ENCODE measurements at regions not wholly inside any gene's neighbourhood (a gene's known extent, or its start where the extent isn't known, plus 50 kb on each side); places are given as distances from the start of the nearest gene placed in this dataset.

DNA sequence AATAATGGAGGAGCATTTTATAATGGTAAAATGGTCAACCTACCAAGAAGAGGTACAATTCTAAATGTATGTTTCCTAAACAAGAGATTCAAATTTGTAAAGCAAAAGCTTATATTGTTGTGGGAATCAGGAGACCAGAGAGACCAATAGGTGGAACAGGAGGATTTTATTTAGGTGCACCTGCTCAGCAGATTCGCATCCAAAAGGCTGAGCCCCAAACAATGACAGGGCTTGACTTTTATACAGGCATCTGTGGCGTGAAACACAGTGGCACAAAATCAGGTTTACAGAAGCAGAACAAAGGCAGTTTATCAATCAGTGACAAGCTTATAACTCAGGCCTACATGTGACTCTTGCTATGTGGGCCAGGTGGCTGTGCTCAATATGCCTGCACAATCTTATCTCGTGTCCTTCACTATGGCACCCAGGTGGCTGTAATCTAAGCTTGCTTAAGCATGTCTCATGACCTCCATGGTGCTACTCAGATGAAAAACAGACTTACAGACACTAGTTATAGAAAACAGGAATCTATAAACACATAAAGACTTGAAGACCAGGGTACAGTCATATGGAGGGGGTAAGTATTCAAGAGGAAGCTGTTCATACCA lies 780.2 kb upstream of the CA10 start:
- intact Hi-C loops (cut with DNase I) = no loop called here
- no peaks in the 10 kb centered on the region for H3K36me3 ChIP-seq
- H3K27ac ChIP-seq = no peak overlapping the region
- H3K27me3 ChIP-seq = no peaks in the 10 kb centered on the region
- H3K4me1 ChIP-seq = no peaks in the 10 kb centered on the region
- H3K4me3 ChIP-seq = no peak overlapping the region
- TF ChIP-seq POLR2AphosphoS5 (IDR thresholded peaks at IDR 0.05; ENCODE audit: insufficient read depth in 1 of 2, low read depth in 1 of 2) = no peak
- TF ChIP-seq POLR2A (IDR thresholded peaks at IDR 0.05) = no peak
- no peak for DNase-seq (ENCODE audit: extremely low spot score in 2 of 2)
- peaks cover 4% of the 10 kb centered on the region for H3K9me3 ChIP-seq

DNA sequence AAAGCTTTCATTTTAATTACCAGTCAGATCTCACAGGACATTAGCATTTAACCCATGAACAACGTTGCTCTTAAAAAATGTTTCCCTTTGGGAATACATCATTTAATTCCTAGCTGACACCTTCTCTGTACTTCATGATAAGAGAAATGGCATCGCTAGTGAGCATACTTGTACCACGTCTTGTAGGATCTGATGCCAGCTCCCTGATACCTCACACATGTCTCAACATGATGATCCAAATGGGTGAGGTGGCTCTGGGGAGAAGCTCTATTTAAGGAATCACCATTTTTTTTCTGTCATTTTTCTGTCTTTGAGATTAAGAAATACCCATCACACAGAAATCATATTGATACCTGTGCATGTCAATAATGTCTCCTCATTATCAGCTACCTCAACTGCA lies 772.1 kb upstream of the CA10 start:
- Histone ChIP-seq H3K27me3 (no peaks in the 10 kb centered on the region), H3K4me1 (no peaks in the 10 kb centered on the region), H3K9me3 (no peaks in the 10 kb centered on the region), H3K27ac (no peak overlapping the region), H3K4me3 (no peak overlapping the region), H3K36me3 (no peaks in the 10 kb centered on the region)
- no peak for DNase-seq (ENCODE audit: extremely low spot score in 2 of 2)
- TF ChIP-seq, protein P1, sequence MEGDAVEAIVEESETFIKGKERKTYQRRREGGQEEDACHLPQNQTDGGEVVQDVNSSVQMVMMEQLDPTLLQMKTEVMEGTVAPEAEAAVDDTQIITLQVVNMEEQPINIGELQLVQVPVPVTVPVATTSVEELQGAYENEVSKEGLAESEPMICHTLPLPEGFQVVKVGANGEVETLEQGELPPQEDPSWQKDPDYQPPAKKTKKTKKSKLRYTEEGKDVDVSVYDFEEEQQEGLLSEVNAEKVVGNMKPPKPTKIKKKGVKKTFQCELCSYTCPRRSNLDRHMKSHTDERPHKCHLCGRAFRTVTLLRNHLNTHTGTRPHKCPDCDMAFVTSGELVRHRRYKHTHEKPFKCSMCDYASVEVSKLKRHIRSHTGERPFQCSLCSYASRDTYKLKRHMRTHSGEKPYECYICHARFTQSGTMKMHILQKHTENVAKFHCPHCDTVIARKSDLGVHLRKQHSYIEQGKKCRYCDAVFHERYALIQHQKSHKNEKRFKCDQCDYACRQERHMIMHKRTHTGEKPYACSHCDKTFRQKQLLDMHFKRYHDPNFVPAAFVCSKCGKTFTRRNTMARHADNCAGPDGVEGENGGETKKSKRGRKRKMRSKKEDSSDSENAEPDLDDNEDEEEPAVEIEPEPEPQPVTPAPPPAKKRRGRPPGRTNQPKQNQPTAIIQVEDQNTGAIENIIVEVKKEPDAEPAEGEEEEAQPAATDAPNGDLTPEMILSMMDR (IDR thresholded peaks at IDR 0.05) = no peak
- TF ChIP-seq POLR2A (IDR thresholded peaks at IDR 0.05) (no peak), POLR2AphosphoS5 (IDR thresholded peaks at IDR 0.05; ENCODE audit: insufficient read depth in 1 of 2, low read depth in 1 of 2) (no peak)
- intact Hi-C loops (cut with DNase I) = no loop called here

DNA sequence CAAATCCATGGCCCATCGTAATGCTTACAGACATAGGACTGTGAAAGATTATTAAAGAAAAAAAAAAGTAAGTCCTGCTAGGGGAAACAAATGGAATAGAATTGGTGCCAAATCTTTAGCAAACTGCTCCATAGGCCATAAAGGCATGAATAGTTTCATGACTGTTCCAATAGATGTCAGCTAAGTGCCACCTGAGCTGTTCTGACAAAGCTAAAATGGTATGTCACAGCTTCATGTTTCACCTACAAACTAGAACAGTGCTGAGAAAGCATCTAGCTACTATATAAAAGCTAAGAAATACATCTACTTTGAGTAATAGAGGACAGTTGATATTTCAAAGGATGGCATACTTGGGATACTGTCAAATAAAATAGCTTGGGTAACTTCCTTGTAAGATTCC lies 771.6 kb upstream of the CA10 start:
- Histone ChIP-seq H3K4me1 (no peaks in the 10 kb centered on the region), H3K9me3 (no peaks in the 10 kb centered on the region), H3K36me3 (no peaks in the 10 kb centered on the region), H3K27ac (no peak overlapping the region), H3K27me3 (no peaks in the 10 kb centered on the region), H3K4me3 (no peak overlapping the region)
- intact Hi-C loops (cut with DNase I) = no loop called here
- no peak for TF ChIP-seq POLR2AphosphoS5 (IDR thresholded peaks at IDR 0.05; ENCODE audit: insufficient read depth in 1 of 2, low read depth in 1 of 2)
- TF ChIP-seq, protein P1 (IDR thresholded peaks at IDR 0.05) = no peak
- no peak for TF ChIP-seq POLR2A (IDR thresholded peaks at IDR 0.05)
- DNase-seq (ENCODE audit: extremely low spot score in 2 of 2) = no peak

DNA sequence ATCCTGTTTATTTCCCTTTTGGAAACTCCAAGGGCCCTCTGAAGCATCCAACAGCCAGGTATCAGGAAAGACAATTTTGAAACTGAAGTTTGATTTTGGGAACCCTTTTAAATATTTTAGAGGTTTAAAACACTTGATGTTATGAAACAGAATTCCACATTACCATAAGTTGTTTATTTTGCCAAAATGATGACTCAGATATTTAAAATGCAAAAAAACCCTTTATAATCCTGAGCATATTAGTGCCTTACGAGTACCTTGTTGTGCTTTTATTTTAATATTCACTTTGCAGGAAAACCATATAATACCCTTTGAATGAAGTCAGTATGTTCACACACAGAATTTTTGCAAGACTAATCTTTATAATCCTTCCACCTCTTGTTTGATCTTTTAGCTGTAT lies 765.1 kb upstream of the CA10 start:
- H3K27me3 ChIP-seq = no peaks in the 10 kb centered on the region
- no peaks in the 10 kb centered on the region for H3K9me3 ChIP-seq
- TF ChIP-seq POLR2A (IDR thresholded peaks at IDR 0.05) = no peak
- TF ChIP-seq, protein P1 (IDR thresholded peaks at IDR 0.05) = no peak
- no peak for TF ChIP-seq POLR2AphosphoS5 (IDR thresholded peaks at IDR 0.05; ENCODE audit: insufficient read depth in 1 of 2, low read depth in 1 of 2)
- no peak overlapping the region for H3K4me3 ChIP-seq
- no peaks in the 10 kb centered on the region for H3K36me3 ChIP-seq
- intact Hi-C loops (cut with DNase I) = no loop called here
- H3K27ac ChIP-seq = no peak overlapping the region
- H3K4me1 ChIP-seq = no peaks in the 10 kb centered on the region
- DNase-seq (ENCODE audit: extremely low spot score in 2 of 2) = no peak

DNA sequence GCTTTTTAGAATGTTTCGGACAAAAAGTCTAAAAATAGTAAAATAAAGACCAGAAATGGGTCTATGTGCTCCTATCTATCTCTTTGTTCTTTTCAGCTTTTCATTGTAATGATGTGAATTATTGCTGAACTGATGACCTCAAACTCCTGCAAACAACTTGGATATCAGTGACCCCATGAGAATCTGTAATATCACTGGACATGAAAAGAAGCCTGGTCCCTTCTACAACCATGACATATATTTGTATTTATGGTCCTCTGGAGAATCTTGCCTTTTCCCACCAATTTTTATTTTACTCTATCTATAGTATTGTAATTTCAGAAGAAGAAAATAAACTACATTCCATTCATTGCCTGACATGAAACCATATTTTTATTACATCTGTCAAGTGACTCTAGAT lies 740.7 kb upstream of the CA10 start:
- intact Hi-C loops (cut with DNase I) = no loop called here
- no peaks in the 10 kb centered on the region for H3K4me1 ChIP-seq
- no peak overlapping the region for H3K27ac ChIP-seq
- H3K27me3 ChIP-seq = no peaks in the 10 kb centered on the region
- no peak for DNase-seq (ENCODE audit: extremely low spot score in 2 of 2)
- no peak overlapping the region for H3K4me3 ChIP-seq
- H3K9me3 ChIP-seq = no peaks in the 10 kb centered on the region
- TF ChIP-seq POLR2AphosphoS5 (IDR thresholded peaks at IDR 0.05; ENCODE audit: insufficient read depth in 1 of 2, low read depth in 1 of 2) (no peak), POLR2A (IDR thresholded peaks at IDR 0.05) (no peak)
- TF ChIP-seq, protein P1 (IDR thresholded peaks at IDR 0.05) = no peak
- no peaks in the 10 kb centered on the region for H3K36me3 ChIP-seq

All from vagina (tissue), 2 donors.